Astrocyte (in vitro differentiated cells and primary cell): ENCODE measurements at regions not wholly inside any gene's neighbourhood (a gene's known extent, or its start where the extent isn't known, plus 50 kb on each side); places are given as distances from the start of the nearest gene placed in this dataset.

Experiments
- DNase-seq: peaks from one replicate; pipeline ENCODE4 v3.0.0-alpha.2; 2010; ENCODE audit warnings: low read depth
- FAIRE-seq: peaks from 2 replicates; lab custom pipeline; 2011; peaks lifted over from hg19 to GRCh38; lab: Jason Lieb, UNC
- H2AFZ ChIP-seq: 2 replicates; pipeline ENCODE4 v1.6.0; 2012; ENCODE audit warnings: low read depth, low read length, inconsistent platforms
- H3K27ac ChIP-seq: 2 replicates; pipeline ENCODE4 v1.5.1; 2011; ENCODE audit warnings: low read depth, low read length, inconsistent platforms
- H3K27me3 ChIP-seq: 2 replicates; pipeline ENCODE4 v1.6.0; 2011; ENCODE audit warnings: low read length, inconsistent platforms; ENCODE audit not compliant: insufficient read depth
- H3K36me3 ChIP-seq: 2 replicates; pipeline ENCODE4 v1.5.1; 2011; ENCODE audit warnings: low read length, inconsistent platforms; ENCODE audit not compliant: insufficient read depth
- H3K4me1 ChIP-seq: 2 replicates; pipeline ENCODE4 v1.5.1; 2011; ENCODE audit warnings: low read length, inconsistent platforms; ENCODE audit not compliant: insufficient read depth
- H3K4me2 ChIP-seq: 2 replicates; pipeline ENCODE4 v1.6.0; 2012; ENCODE audit warnings: low read length, inconsistent platforms
- H3K4me3 ChIP-seq: 2 replicates; pipeline ENCODE4 v1.5.1; 2011; ENCODE audit warnings: low read depth, mild to moderate bottlenecking, low read length, inconsistent platforms; ENCODE audit not compliant: insufficient read depth
- H3K79me2 ChIP-seq: 2 replicates; pipeline ENCODE4 v1.6.0; 2012; ENCODE audit warnings: mild to moderate bottlenecking, low read length, inconsistent platforms; ENCODE audit not compliant: insufficient read depth
- H3K9ac ChIP-seq: 2 replicates; pipeline ENCODE4 v1.6.0; 2012; ENCODE audit warnings: mild to moderate bottlenecking, low read length, inconsistent platforms
- H3K9me3 ChIP-seq: 2 replicates; pipeline ENCODE4 v1.5.1; 2012; ENCODE audit warnings: low read depth, mild to moderate bottlenecking, low read length, inconsistent platforms; ENCODE audit not compliant: insufficient read depth
- H4K20me1 ChIP-seq: 2 replicates; pipeline ENCODE4 v1.6.0; 2012; ENCODE audit warnings: low read length, inconsistent platforms; ENCODE audit not compliant: insufficient read depth
- H3K27ac Mint-ChIP-seq: one replicate; pipeline ENCODE4 v1.8.0; 2021; ENCODE audit warnings: mild to moderate bottlenecking, mixed read lengths; ENCODE audit not compliant: unreplicated experiment
- H3K27me3 Mint-ChIP-seq: one replicate; pipeline ENCODE4 v1.8.0; 2021; ENCODE audit warnings: low read depth, mixed read lengths; ENCODE audit not compliant: unreplicated experiment
- H3K36me3 Mint-ChIP-seq: one replicate; pipeline ENCODE4 v1.8.0; 2021; ENCODE audit warnings: low read depth, mixed read lengths; ENCODE audit not compliant: unreplicated experiment
- H3K4me1 Mint-ChIP-seq: one replicate; pipeline ENCODE4 v1.8.0; 2021; ENCODE audit warnings: low read depth, mixed read lengths; ENCODE audit not compliant: unreplicated experiment
- H3K4me3 Mint-ChIP-seq: one replicate; pipeline ENCODE4 v1.8.0; 2021; ENCODE audit warnings: mild to moderate bottlenecking, moderate library complexity, mixed read lengths; ENCODE audit not compliant: unreplicated experiment
- H3K9me3 Mint-ChIP-seq: one replicate; pipeline ENCODE4 v1.8.0; 2021; ENCODE audit warnings: mild to moderate bottlenecking, mixed read lengths; ENCODE audit not compliant: unreplicated experiment
- EZH2 ChIP-seq: IDR thresholded peaks from 2 replicates; pipeline ENCODE4 v1.6.1; 2012; ENCODE audit warnings: mild to moderate bottlenecking, low read length, inconsistent platforms; ENCODE audit not compliant: insufficient read depth
- TF ChIP-seq, protein P1 (sequence below): IDR thresholded peaks from 2 replicates; pipeline ENCODE4 v1.5.1; 2011; ENCODE audit warnings: low read depth, mild to moderate bottlenecking, inconsistent platforms, low read length, moderate library complexity; ENCODE audit not compliant: insufficient read depth

DNA sequence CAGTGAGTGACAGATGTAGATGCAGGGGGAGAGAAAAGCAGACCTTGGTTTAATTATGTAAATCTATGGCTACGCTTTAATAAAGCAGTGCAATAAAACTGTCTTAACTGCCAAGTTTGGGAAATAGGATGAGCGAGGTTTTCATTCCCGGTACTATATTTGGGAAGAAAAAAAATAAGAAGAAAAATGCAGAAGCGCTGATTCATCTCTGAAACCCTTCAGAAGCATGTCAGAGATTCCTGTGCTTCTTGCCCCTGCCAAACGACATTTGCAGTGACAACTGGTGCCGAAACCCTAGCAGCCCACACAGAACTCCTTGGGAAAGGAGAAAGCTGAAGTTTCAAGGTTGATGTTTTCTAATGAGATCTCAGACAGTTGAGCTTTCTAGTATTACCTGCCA is 380.7 kb downstream of the REEP3 start:
- DNase-seq (peak; percentile 9), FAIRE-seq (no peak)
- Mint-ChIP-seq H3K27ac (peak overlapping the region; percentile 88), H3K27me3 (no peaks in the 10 kb centered on the region), H3K9me3 (peaks cover 5% of the 10 kb centered on the region), H3K4me3 (no peak overlapping the region), H3K36me3 (no peaks in the 10 kb centered on the region), H3K4me1 (peaks cover 10% of the 10 kb centered on the region)
- TF ChIP-seq, protein P1, sequence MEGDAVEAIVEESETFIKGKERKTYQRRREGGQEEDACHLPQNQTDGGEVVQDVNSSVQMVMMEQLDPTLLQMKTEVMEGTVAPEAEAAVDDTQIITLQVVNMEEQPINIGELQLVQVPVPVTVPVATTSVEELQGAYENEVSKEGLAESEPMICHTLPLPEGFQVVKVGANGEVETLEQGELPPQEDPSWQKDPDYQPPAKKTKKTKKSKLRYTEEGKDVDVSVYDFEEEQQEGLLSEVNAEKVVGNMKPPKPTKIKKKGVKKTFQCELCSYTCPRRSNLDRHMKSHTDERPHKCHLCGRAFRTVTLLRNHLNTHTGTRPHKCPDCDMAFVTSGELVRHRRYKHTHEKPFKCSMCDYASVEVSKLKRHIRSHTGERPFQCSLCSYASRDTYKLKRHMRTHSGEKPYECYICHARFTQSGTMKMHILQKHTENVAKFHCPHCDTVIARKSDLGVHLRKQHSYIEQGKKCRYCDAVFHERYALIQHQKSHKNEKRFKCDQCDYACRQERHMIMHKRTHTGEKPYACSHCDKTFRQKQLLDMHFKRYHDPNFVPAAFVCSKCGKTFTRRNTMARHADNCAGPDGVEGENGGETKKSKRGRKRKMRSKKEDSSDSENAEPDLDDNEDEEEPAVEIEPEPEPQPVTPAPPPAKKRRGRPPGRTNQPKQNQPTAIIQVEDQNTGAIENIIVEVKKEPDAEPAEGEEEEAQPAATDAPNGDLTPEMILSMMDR, result no peak
- TF ChIP-seq EZH2, result no peak
- no peaks in the 10 kb centered on the region for H4K20me1 ChIP-seq
- H3K4me2 ChIP-seq, result no peak overlapping the region
- no peak overlapping the region for H3K27ac ChIP-seq
- H2AFZ ChIP-seq, result no peak overlapping the region
- H3K9ac ChIP-seq, result no peak overlapping the region
- no peaks in the 10 kb centered on the region for H3K79me2 ChIP-seq
- no peaks in the 10 kb centered on the region for H3K36me3 ChIP-seq
- no peak overlapping the region for H3K4me3 ChIP-seq
- no peaks in the 10 kb centered on the region for H3K4me1 ChIP-seq
- H3K9me3 ChIP-seq, result no peaks in the 10 kb centered on the region
- no peaks in the 10 kb centered on the region for H3K27me3 ChIP-seq

DNA sequence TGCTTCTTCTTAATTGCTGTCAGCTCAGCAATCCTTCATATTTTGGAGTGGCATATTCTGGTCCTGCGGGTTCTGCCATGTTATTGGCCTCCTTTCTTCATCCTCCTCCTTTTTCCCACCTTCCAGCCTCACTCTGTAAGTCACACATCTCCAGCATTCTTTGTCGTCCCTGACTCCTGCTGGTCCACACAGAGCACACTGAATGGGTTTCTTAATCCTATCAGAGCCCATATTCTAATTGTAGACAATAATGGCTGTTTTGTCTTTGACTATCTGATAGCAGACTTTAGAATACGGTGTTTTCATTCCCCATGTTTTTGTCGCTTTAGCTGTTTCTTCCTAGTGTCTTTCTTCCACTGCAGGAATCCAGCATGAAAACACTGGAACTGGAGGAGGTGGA is 389.6 kb downstream of the REEP3 start:
- no peaks in the 10 kb centered on the region for H3K79me2 ChIP-seq
- Mint-ChIP-seq H3K9me3 (peaks cover 2% of the 10 kb centered on the region), H3K27ac (no peak overlapping the region), H3K36me3 (no peaks in the 10 kb centered on the region), H3K4me1 (no peaks in the 10 kb centered on the region), H3K27me3 (no peaks in the 10 kb centered on the region), H3K4me3 (no peak overlapping the region)
- H3K27ac ChIP-seq, result no peak overlapping the region
- H3K4me2 ChIP-seq, result no peak overlapping the region
- no peak overlapping the region for H2AFZ ChIP-seq
- H3K27me3 ChIP-seq, result peaks cover 2% of the 10 kb centered on the region
- H3K4me1 ChIP-seq, result no peaks in the 10 kb centered on the region
- H3K9ac ChIP-seq, result no peak overlapping the region
- DNase-seq (no peak), FAIRE-seq (no peak)
- no peak overlapping the region for H3K4me3 ChIP-seq
- no peaks in the 10 kb centered on the region for H3K36me3 ChIP-seq
- H3K9me3 ChIP-seq, result no peaks in the 10 kb centered on the region
- H4K20me1 ChIP-seq, result no peaks in the 10 kb centered on the region
- TF ChIP-seq, protein P1, result no peak
- no peak for TF ChIP-seq EZH2

DNA sequence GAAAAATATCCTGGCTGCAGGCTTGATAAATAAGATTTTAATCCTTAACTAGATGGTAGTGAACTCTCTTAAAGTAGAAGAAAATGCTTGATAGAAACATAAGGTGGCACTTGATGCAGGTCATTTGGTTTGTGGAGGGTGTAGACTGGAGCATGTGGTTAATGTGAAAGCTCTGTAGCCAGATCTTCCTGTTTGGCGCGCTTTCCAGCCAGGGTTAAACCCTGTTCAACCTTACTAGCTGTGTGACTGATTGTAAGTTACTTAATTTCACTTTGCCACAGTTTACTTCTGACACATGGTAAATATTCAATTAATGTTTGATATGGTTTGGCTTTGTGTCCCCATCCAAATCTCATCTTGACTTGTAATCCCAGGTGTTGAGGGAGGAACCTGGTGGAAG is 394.0 kb downstream of the REEP3 start:
- no peak overlapping the region for H3K27ac Mint-ChIP-seq
- H3K79me2 ChIP-seq, result no peaks in the 10 kb centered on the region
- no peaks in the 10 kb centered on the region for H3K4me1 ChIP-seq
- FAIRE-seq (no peak), DNase-seq (no peak)
- no peak overlapping the region for H3K4me2 ChIP-seq
- TF ChIP-seq, protein P1, result no peak
- no peak for TF ChIP-seq EZH2
- no peak overlapping the region for H3K9ac ChIP-seq
- H3K27me3 Mint-ChIP-seq, result no peaks in the 10 kb centered on the region
- H3K4me1 Mint-ChIP-seq, result peaks cover 23% of the 10 kb centered on the region
- H3K36me3 ChIP-seq, result no peaks in the 10 kb centered on the region
- H3K4me3 Mint-ChIP-seq, result no peak overlapping the region
- no peak overlapping the region for H2AFZ ChIP-seq
- H3K9me3 Mint-ChIP-seq, result no peaks in the 10 kb centered on the region
- H3K27ac ChIP-seq, result no peak overlapping the region
- H4K20me1 ChIP-seq, result no peaks in the 10 kb centered on the region
- H3K36me3 Mint-ChIP-seq, result no peaks in the 10 kb centered on the region
- no peak overlapping the region for H3K4me3 ChIP-seq
- H3K9me3 ChIP-seq, result no peaks in the 10 kb centered on the region
- H3K27me3 ChIP-seq, result no peaks in the 10 kb centered on the region
